Neutrophil (primary cell): ENCODE measurements at regions not wholly inside any gene's neighbourhood (a gene's known extent, or its start where the extent isn't known, plus 50 kb on each side); places are given as distances from the start of the nearest gene placed in this dataset.

ENCODE experiments used
- H3K27ac ChIP-seq: fragments of 200-600 bp; sonication (generic); 2 replicates; pipeline ENCODE4 v1.5.1; 2016; ENCODE audit warnings: mild to moderate bottlenecking, moderate library complexity
- H3K27me3 ChIP-seq: fragments of 200-600 bp; sonication (generic); 2 replicates; pipeline ENCODE4 v1.6.0; 2016; ENCODE audit warnings: mild to moderate bottlenecking
- H3K36me3 ChIP-seq: fragments of 200-600 bp; sonication (generic); 2 replicates; pipeline ENCODE4 v1.5.1; 2017
- H3K4me1 ChIP-seq, 2 experiments: fragments of 200-600 bp in 1 of 2; sonication (generic) in 1 of 2; 1 replicate in 1 of 2; 2 replicates in 1 of 2; pipeline versions ENCODE4 v1.5.1 to v1.6.1; 2013 to 2016; ENCODE audit warnings: low read depth in 1 of 2, low read length in 1 of 2, mild to moderate bottlenecking in 1 of 2, moderate library complexity in 1 of 2; ENCODE audit not compliant: control insufficient read depth in 1 of 2, insufficient read depth in 1 of 2
- H3K4me3 ChIP-seq, 2 experiments: fragments of 200-600 bp in 1 of 2; sonication (generic) in 1 of 2; 1 replicate in 1 of 2; 2 replicates in 1 of 2; pipeline ENCODE4 v1.5.1; 2013 to 2016; ENCODE audit warnings: low read depth in 1 of 2, low read length in 1 of 2, mild to moderate bottlenecking in 1 of 2, moderate library complexity in 1 of 2
- H3K9me3 ChIP-seq: fragments of 200-600 bp; sonication (generic); 2 replicates; pipeline ENCODE4 v1.5.1; 2016
- CTCF ChIP-seq: fragments of 200-600 bp; sonication (generic); IDR thresholded peaks from 2 replicates; pipeline ENCODE4 v1.5.1; 2016; ENCODE audit warnings: antibody characterized with exemption

- H3K27me3 ChIP-seq: peaks cover 4% of the 10 kb centered on the region
- peak; percentile 54 for TF ChIP-seq CTCF
- no peaks in the 10 kb centered on the region for H3K9me3 ChIP-seq
- no peak overlapping the region for H3K4me3 ChIP-seq
- H3K4me1 ChIP-seq: no peaks in the 10 kb centered on the region
- no peaks in the 10 kb centered on the region for H3K36me3 ChIP-seq
- no peak overlapping the region for H3K27ac ChIP-seq
Measured at GRCh38 chr3:161423911-161424522, 52.7 kb upstream of the SPTSSB start.

- no peaks in the 10 kb centered on the region for H3K9me3 ChIP-seq
Measured at GRCh38 chr3:161422171-161422700, 50.9 kb upstream of the SPTSSB start.

More at GRCh38 chr3:161422171-161422700, 50.9 kb upstream of the SPTSSB start:
- H3K27ac ChIP-seq: no peak overlapping the region
- no peak for TF ChIP-seq CTCF
- H3K4me1 ChIP-seq: no peaks in the 10 kb centered on the region
- H3K27me3 ChIP-seq: peaks cover under 1% of the 10 kb centered on the region
- no peaks in the 10 kb centered on the region for H3K36me3 ChIP-seq
- H3K4me3 ChIP-seq: no peak overlapping the region
